ENCODE measurements at regions not wholly inside any gene's neighbourhood (a gene's known extent, or its start where the extent isn't known, plus 50 kb on each side); places are given as distances from the start of the nearest gene placed in this dataset.

- no peak for DNase-seq
- Histone ChIP-seq H3K27ac (ENCODE audit: low read depth, low read length) (no peak overlapping the region), H3K27me3 (ENCODE audit: control insufficient read depth in 2 of 2, insufficient read depth in 2 of 2, low read length in 2 of 2) (no peaks in the 10 kb centered on the region), H3K9me3 (ENCODE audit: control insufficient read depth in 2 of 3, low read length in 3 of 3) (no peaks in the 10 kb centered on the region), H3K36me3 (ENCODE audit: control insufficient read depth in 2 of 3, insufficient read depth in 3 of 3, low read length in 3 of 3) (no peaks in the 10 kb centered on the region), H3K4me1 (ENCODE audit: control insufficient read depth in 2 of 2, insufficient read depth in 2 of 2, low read length in 2 of 2) (no peaks in the 10 kb centered on the region), H3K4me3 (ENCODE audit: low read length) (no peak overlapping the region)
- intact Hi-C loops (cut with micrococcal nuclease), result no loop called here
- H3K4me1 Mint-ChIP-seq, result peaks cover 0 to 3% (median 0%) of the 10 kb centered on the region in 7 donors
- POLR2A ChIA-PET, result no interaction called here
- peaks cover 0 to 3% (median 0%) of the 10 kb centered on the region in 11 donors for H3K9me3 Mint-ChIP-seq
- no peaks in the 10 kb centered on the region for H3K36me3 Mint-ChIP-seq
- no peak overlapping the region for H3K27ac Mint-ChIP-seq
- CTCF ChIA-PET, result no interaction called here
- no peak overlapping the region for H3K4me3 Mint-ChIP-seq
- ATAC-seq, result no peak
- peaks cover 0 to 18% (median 0%) of the 10 kb centered on the region in 5 donors for H3K27me3 Mint-ChIP-seq
Observed at GRCh38 chr21:15164273-15164672, 99.5 kb upstream of the NRIP1 start.

GRCh38 chr21:15164678-15165303 lies 100.0 kb upstream of the NRIP1 start:
- peaks cover 0 to 5% (median 0%) of the 10 kb centered on the region in 7 donors for H3K4me1 Mint-ChIP-seq
- H3K9me3 ChIP-seq (ENCODE audit: control insufficient read depth in 2 of 3, low read length in 3 of 3), result no peaks in the 10 kb centered on the region
- H3K4me1 ChIP-seq (ENCODE audit: control insufficient read depth in 2 of 2, insufficient read depth in 2 of 2, low read length in 2 of 2), result no peaks in the 10 kb centered on the region
- intact Hi-C loops (cut with micrococcal nuclease), result no loop called here
- H3K36me3 ChIP-seq (ENCODE audit: control insufficient read depth in 2 of 3, insufficient read depth in 3 of 3, low read length in 3 of 3), result no peaks in the 10 kb centered on the region
- ChIA-PET CTCF (interaction anchor here (0.6 kb wide), 1 partner anchor 98 kb away, joined by 4 read pairs; no protein-coding TSS in a partner anchor), POLR2A (interaction anchor here (0.7 kb wide), 1 partner anchor 99 kb away, joined by 3 read pairs; no protein-coding TSS in a partner anchor)
- no peak overlapping the region for H3K4me3 Mint-ChIP-seq
- no peaks in the 10 kb centered on the region for H3K36me3 Mint-ChIP-seq
- H3K27me3 ChIP-seq (ENCODE audit: control insufficient read depth in 2 of 2, insufficient read depth in 2 of 2, low read length in 2 of 2), result no peaks in the 10 kb centered on the region
- DNase-seq (no peak), ATAC-seq (no peak)
- no peak overlapping the region for H3K27ac ChIP-seq (ENCODE audit: low read depth, low read length)
- H3K4me3 ChIP-seq (ENCODE audit: low read length), result no peak overlapping the region
- peaks cover 0 to 18% (median 0%) of the 10 kb centered on the region in 5 donors for H3K27me3 Mint-ChIP-seq
- H3K27ac Mint-ChIP-seq, result no peak overlapping the region
- peaks cover 0 to 3% (median 0%) of the 10 kb centered on the region in 11 donors for H3K9me3 Mint-ChIP-seq

- intact Hi-C loops (cut with micrococcal nuclease), result no loop called here
- Histone ChIP-seq H3K27me3 (ENCODE audit: control insufficient read depth in 2 of 2, insufficient read depth in 2 of 2, low read length in 2 of 2) (no peaks in the 10 kb centered on the region), H3K27ac (ENCODE audit: low read depth, low read length) (no peak overlapping the region), H3K4me3 (ENCODE audit: low read length) (no peak overlapping the region), H3K4me1 (ENCODE audit: control insufficient read depth in 2 of 2, insufficient read depth in 2 of 2, low read length in 2 of 2) (no peaks in the 10 kb centered on the region), H3K36me3 (ENCODE audit: control insufficient read depth in 2 of 3, insufficient read depth in 3 of 3, low read length in 3 of 3) (no peaks in the 10 kb centered on the region), H3K9me3 (ENCODE audit: control insufficient read depth in 2 of 3, low read length in 3 of 3) (no peaks in the 10 kb centered on the region)
- no peaks in the 10 kb centered on the region for H3K36me3 Mint-ChIP-seq
- peak overlapping the region in 5 of 10 donors; percentile 0 to 35 (median 4) for H3K4me3 Mint-ChIP-seq
- H3K9me3 Mint-ChIP-seq, result peaks cover 0 to 2% (median 0%) of the 10 kb centered on the region in 11 donors
- CTCF ChIA-PET, result no interaction called here
- peaks cover 0 to 13% (median 0%) of the 10 kb centered on the region in 5 donors for H3K27me3 Mint-ChIP-seq
- POLR2A ChIA-PET, result interaction anchor here (1.5 kb wide), 1 partner anchor 106 kb away, joined by 3 read pairs; the partner anchor contains the start of gene NRIP1
- peak; percentile 60 for ATAC-seq
- DNase-seq, result peak in 6 of 9 donors; percentile 11 to 40 (median 26)
- H3K27ac Mint-ChIP-seq, result peak overlapping the region in 2 of 9 donors; percentile 6 to 12
- peaks cover 0 to 18% (median 10%) of the 10 kb centered on the region in 7 donors for H3K4me1 Mint-ChIP-seq
Observed at GRCh38 chr21:15170614-15171013, 105.8 kb upstream of the NRIP1 start.

GRCh38 chr21:15171546-15171945 lies 106.7 kb upstream of the NRIP1 start:
- Mint-ChIP-seq H3K4me1 (peaks cover 0 to 18% (median 10%) of the 10 kb centered on the region in 7 donors), H3K27ac (no peak overlapping the region)

GRCh38 chr21:15172963-15173362 lies 108.2 kb upstream of the NRIP1 start:
- DNase-seq, result no peak
- ATAC-seq, result no peak
- no peak overlapping the region for H3K4me3 ChIP-seq (ENCODE audit: low read length)
- Mint-ChIP-seq H3K27me3 (peaks cover 0 to under 1% (median 0%) of the 10 kb centered on the region in 5 donors), H3K36me3 (no peaks in the 10 kb centered on the region), H3K27ac (no peak overlapping the region), H3K9me3 (peaks cover 0 to 2% (median 0%) of the 10 kb centered on the region in 11 donors), H3K4me3 (no peak overlapping the region), H3K4me1 (peaks cover 0 to 18% (median 10%) of the 10 kb centered on the region in 7 donors)
- no peaks in the 10 kb centered on the region for H3K27me3 ChIP-seq (ENCODE audit: control insufficient read depth in 2 of 2, insufficient read depth in 2 of 2, low read length in 2 of 2)
- intact Hi-C loops (cut with micrococcal nuclease), result no loop called here
- CTCF ChIA-PET, result no interaction called here
- POLR2A ChIA-PET, result no interaction called here
- H3K27ac ChIP-seq (ENCODE audit: low read depth, low read length), result no peak overlapping the region
- H3K9me3 ChIP-seq (ENCODE audit: control insufficient read depth in 2 of 3, low read length in 3 of 3), result no peaks in the 10 kb centered on the region
- H3K36me3 ChIP-seq (ENCODE audit: control insufficient read depth in 2 of 3, insufficient read depth in 3 of 3, low read length in 3 of 3), result no peaks in the 10 kb centered on the region
- H3K4me1 ChIP-seq (ENCODE audit: control insufficient read depth in 2 of 2, insufficient read depth in 2 of 2, low read length in 2 of 2), result no peaks in the 10 kb centered on the region

More at GRCh38 chr21:15171546-15171945, 106.7 kb upstream of the NRIP1 start:
- Histone ChIP-seq H3K9me3 (ENCODE audit: control insufficient read depth in 2 of 3, low read length in 3 of 3) (no peaks in the 10 kb centered on the region), H3K4me1 (ENCODE audit: control insufficient read depth in 2 of 2, insufficient read depth in 2 of 2, low read length in 2 of 2) (no peaks in the 10 kb centered on the region), H3K36me3 (ENCODE audit: control insufficient read depth in 2 of 3, insufficient read depth in 3 of 3, low read length in 3 of 3) (no peaks in the 10 kb centered on the region), H3K4me3 (ENCODE audit: low read length) (no peak overlapping the region), H3K27me3 (ENCODE audit: control insufficient read depth in 2 of 2, insufficient read depth in 2 of 2, low read length in 2 of 2) (no peaks in the 10 kb centered on the region), H3K27ac (ENCODE audit: low read depth, low read length) (no peak overlapping the region)
- no peak for ATAC-seq
- intact Hi-C loops (cut with micrococcal nuclease), result no loop called here
- CTCF ChIA-PET, result interaction anchor here (0.8 kb wide), 1 partner anchor 22 kb away, joined by 3 read pairs; no protein-coding TSS in a partner anchor
- POLR2A ChIA-PET, result interaction anchor here (1.5 kb wide), 1 partner anchor 107 kb away, joined by 3 read pairs; the partner anchor contains the start of gene NRIP1
- Mint-ChIP-seq H3K36me3 (no peaks in the 10 kb centered on the region), H3K4me3 (no peak overlapping the region), H3K27me3 (peaks cover 0 to 5% (median 0%) of the 10 kb centered on the region in 5 donors), H3K9me3 (peaks cover 0 to 2% (median 0%) of the 10 kb centered on the region in 11 donors)
- DNase-seq, result no peak

- H3K36me3 ChIP-seq (ENCODE audit: control insufficient read depth in 2 of 3, insufficient read depth in 3 of 3, low read length in 3 of 3), result no peaks in the 10 kb centered on the region
- H3K9me3 ChIP-seq (ENCODE audit: control insufficient read depth in 2 of 3, low read length in 3 of 3), result no peaks in the 10 kb centered on the region
- H3K9me3 Mint-ChIP-seq, result peaks cover 0 to 3% (median 0%) of the 10 kb centered on the region in 11 donors
- DNase-seq, result no peak
- POLR2A ChIA-PET, result no interaction called here
- H3K4me1 ChIP-seq (ENCODE audit: control insufficient read depth in 2 of 2, insufficient read depth in 2 of 2, low read length in 2 of 2), result no peaks in the 10 kb centered on the region
- no peak overlapping the region for H3K27ac ChIP-seq (ENCODE audit: low read depth, low read length)
- H3K36me3 Mint-ChIP-seq, result no peaks in the 10 kb centered on the region
- no peak overlapping the region for H3K4me3 ChIP-seq (ENCODE audit: low read length)
- no peak for ATAC-seq
- CTCF ChIA-PET, result no interaction called here
- peaks cover 0 to 16% (median 10%) of the 10 kb centered on the region in 7 donors for H3K4me1 Mint-ChIP-seq
- peaks cover 0 to 2% (median 0%) of the 10 kb centered on the region in 5 donors for H3K27me3 Mint-ChIP-seq
- no peak overlapping the region for H3K27ac Mint-ChIP-seq
- intact Hi-C loops (cut with micrococcal nuclease), result no loop called here
- no peak overlapping the region for H3K4me3 Mint-ChIP-seq
- H3K27me3 ChIP-seq (ENCODE audit: control insufficient read depth in 2 of 2, insufficient read depth in 2 of 2, low read length in 2 of 2), result no peaks in the 10 kb centered on the region
Observed at GRCh38 chr21:15174923-15175322, 110.1 kb upstream of the NRIP1 start.

- ChIA-PET CTCF (no interaction called here), POLR2A (no interaction called here)
- no peaks in the 10 kb centered on the region for H3K36me3 ChIP-seq (ENCODE audit: control insufficient read depth in 2 of 3, insufficient read depth in 3 of 3, low read length in 3 of 3)
- Mint-ChIP-seq H3K4me1 (no peaks in the 10 kb centered on the region), H3K27me3 (peaks cover 0 to 7% (median 3%) of the 10 kb centered on the region in 5 donors), H3K36me3 (no peaks in the 10 kb centered on the region), H3K9me3 (peaks cover 0 to 9% (median 0%) of the 10 kb centered on the region in 11 donors), H3K4me3 (no peak overlapping the region), H3K27ac (no peak overlapping the region)
- DNase-seq (no peak), ATAC-seq (no peak)
- no peak overlapping the region for H3K4me3 ChIP-seq (ENCODE audit: low read length)
- no peaks in the 10 kb centered on the region for H3K9me3 ChIP-seq (ENCODE audit: control insufficient read depth in 2 of 3, low read length in 3 of 3)
- no peaks in the 10 kb centered on the region for H3K27me3 ChIP-seq (ENCODE audit: control insufficient read depth in 2 of 2, insufficient read depth in 2 of 2, low read length in 2 of 2)
- H3K27ac ChIP-seq (ENCODE audit: low read depth, low read length), result no peak overlapping the region
- H3K4me1 ChIP-seq (ENCODE audit: control insufficient read depth in 2 of 2, insufficient read depth in 2 of 2, low read length in 2 of 2), result no peaks in the 10 kb centered on the region
- intact Hi-C loops (cut with micrococcal nuclease), result no loop called here
Observed at GRCh38 chr21:15182731-15183130, 117.9 kb upstream of the NRIP1 start.
